EH (cell line): ENCODE measurements at regions not wholly inside any gene's neighbourhood (a gene's known extent, or its start where the extent isn't known, plus 50 kb on each side); places are given as distances from the start of the nearest gene placed in this dataset.
"Not testable (repeated sequence)": the region's sequence is repeated elsewhere in the genome, so short reads cannot be mapped to it uniquely, and the experiment has no call there.

ENCODE experiments used
- DNase-seq: peaks from one replicate; pipeline ENCODE4 v3.0.0-alpha.2; 2015; ENCODE audit warnings: low read depth

- DNase-seq: peak; percentile 79
Measured at GRCh38 chr6:26233649-26234420, 131.2 kb upstream of the BTN3A2 start.

GRCh38 chr6:26234421-26235301 lies 130.3 kb upstream of the BTN3A2 start:
- DNase-seq: peak; percentile 86

- DNase-seq: no peak
Measured at GRCh38 chr6:26235302-26235670, 129.7 kb upstream of the BTN3A2 start.

- not testable (repeated sequence) for DNase-seq
Measured at GRCh38 chr6:26239415-26239814, 125.6 kb upstream of the BTN3A2 start.

GRCh38 chr6:26240157-26241032 lies 124.6 kb upstream of the BTN3A2 start:
- peak; percentile 92 for DNase-seq

GRCh38 chr6:26241033-26241895 lies 123.7 kb upstream of the BTN3A2 start:
- DNase-seq: peak; percentile 75

GRCh38 chr6:26243132-26243531 lies 121.9 kb upstream of the BTN3A2 start:
- DNase-seq: no peak

GRCh38 chr6:26243752-26244151 lies 121.2 kb upstream of the BTN3A2 start:
- DNase-seq: no peak

- no peak for DNase-seq
Measured at GRCh38 chr6:26246058-26246457, 118.9 kb upstream of the BTN3A2 start.

- DNase-seq: no peak
Measured at GRCh38 chr6:26246553-26246952, 118.4 kb upstream of the BTN3A2 start.

- DNase-seq: no peak
Measured at GRCh38 chr6:26249707-26249956, 115.4 kb upstream of the BTN3A2 start.

GRCh38 chr6:26249957-26250697 lies 114.9 kb upstream of the BTN3A2 start:
- DNase-seq: peak; percentile 79

GRCh38 chr6:26250698-26251044 lies 114.3 kb upstream of the BTN3A2 start:
- DNase-seq: no peak

- peak; percentile 95 for DNase-seq
Measured at GRCh38 chr6:26251354-26252076, 113.5 kb upstream of the BTN3A2 start.

- no peak for DNase-seq
Measured at GRCh38 chr6:26252077-26252472, 112.9 kb upstream of the BTN3A2 start.

GRCh38 chr6:26254724-26255123 lies 110.3 kb upstream of the BTN3A2 start:
- DNase-seq: no peak

- no peak for DNase-seq
Measured at GRCh38 chr6:26257272-26257671, 107.7 kb upstream of the BTN3A2 start.

- DNase-seq: no peak
Measured at GRCh38 chr6:26258212-26258977, 106.6 kb upstream of the BTN3A2 start.

GRCh38 chr6:26260110-26260637 lies 104.8 kb upstream of the BTN3A2 start:
- DNase-seq: no peak
